GM12874 (cell line): ENCODE measurements at regions not wholly inside any gene's neighbourhood (a gene's known extent, or its start where the extent isn't known, plus 50 kb on each side); places are given as distances from the start of the nearest gene placed in this dataset.

Experiments
- TF ChIP-seq, protein P1 (sequence below): IDR thresholded peaks from 2 replicates; pipeline ENCODE4 v1.5.1; 2011; ENCODE audit warnings: low read depth, mild to moderate bottlenecking, control low read depth, low read length, moderate library complexity; ENCODE audit not compliant: insufficient read depth

- TF ChIP-seq, protein P1, sequence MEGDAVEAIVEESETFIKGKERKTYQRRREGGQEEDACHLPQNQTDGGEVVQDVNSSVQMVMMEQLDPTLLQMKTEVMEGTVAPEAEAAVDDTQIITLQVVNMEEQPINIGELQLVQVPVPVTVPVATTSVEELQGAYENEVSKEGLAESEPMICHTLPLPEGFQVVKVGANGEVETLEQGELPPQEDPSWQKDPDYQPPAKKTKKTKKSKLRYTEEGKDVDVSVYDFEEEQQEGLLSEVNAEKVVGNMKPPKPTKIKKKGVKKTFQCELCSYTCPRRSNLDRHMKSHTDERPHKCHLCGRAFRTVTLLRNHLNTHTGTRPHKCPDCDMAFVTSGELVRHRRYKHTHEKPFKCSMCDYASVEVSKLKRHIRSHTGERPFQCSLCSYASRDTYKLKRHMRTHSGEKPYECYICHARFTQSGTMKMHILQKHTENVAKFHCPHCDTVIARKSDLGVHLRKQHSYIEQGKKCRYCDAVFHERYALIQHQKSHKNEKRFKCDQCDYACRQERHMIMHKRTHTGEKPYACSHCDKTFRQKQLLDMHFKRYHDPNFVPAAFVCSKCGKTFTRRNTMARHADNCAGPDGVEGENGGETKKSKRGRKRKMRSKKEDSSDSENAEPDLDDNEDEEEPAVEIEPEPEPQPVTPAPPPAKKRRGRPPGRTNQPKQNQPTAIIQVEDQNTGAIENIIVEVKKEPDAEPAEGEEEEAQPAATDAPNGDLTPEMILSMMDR, result no peak
These were observed 728.3 kb upstream of the CDH8 start for GRCh38 chr16:62764572-62764971.

- TF ChIP-seq, protein P1, result no peak
These were observed 724.2 kb upstream of the CDH8 start for GRCh38 chr16:62760398-62760797.

DNA sequence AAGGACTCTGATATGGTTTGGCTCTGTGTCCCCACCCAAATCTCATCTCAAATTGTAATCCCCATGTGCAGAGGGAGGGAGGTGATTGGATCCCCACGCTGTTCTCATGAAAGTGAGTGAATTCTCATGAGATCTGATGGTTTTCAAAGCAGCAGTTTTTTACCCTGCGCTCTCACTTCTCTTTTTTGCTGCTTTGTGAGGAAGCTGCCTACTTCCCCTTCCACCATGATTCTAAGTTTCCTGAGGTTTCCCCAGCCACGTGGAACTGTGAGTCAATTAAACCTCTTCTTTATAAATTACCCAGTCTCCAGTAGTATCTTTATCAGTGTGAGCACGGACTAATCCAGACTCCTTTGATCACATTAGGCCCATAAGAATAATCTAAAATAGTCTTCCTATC lies 719.7 kb upstream of the CDH8 start:
- TF ChIP-seq, protein P1, result no peak

DNA sequence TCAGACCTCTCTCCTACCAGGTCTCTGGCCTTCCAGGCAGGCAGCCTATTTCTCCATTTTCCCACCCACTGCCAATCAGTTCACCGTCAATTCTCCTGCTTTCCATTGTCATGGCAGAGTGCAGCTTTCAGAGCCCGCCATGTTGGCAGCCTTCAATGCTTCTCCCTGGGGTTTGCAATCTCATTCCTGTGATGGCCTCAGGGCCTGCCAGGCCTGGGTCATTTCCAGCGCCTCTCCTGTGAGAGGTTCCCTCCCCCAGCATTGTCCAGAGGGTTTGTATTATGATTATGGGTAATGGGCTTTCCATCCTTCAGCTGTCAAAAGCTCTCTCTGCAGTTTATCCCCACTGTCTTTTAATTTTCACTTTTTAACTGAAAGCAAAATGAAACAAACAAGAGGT lies 716.6 kb upstream of the CDH8 start:
- TF ChIP-seq, protein P1, result no peak

GRCh38 chr16:62751218-62751617 lies 715.0 kb upstream of the CDH8 start:
- TF ChIP-seq, protein P1, result no peak

GRCh38 chr16:62741692-62742091 lies 705.5 kb upstream of the CDH8 start:
- TF ChIP-seq, protein P1, result no peak

DNA sequence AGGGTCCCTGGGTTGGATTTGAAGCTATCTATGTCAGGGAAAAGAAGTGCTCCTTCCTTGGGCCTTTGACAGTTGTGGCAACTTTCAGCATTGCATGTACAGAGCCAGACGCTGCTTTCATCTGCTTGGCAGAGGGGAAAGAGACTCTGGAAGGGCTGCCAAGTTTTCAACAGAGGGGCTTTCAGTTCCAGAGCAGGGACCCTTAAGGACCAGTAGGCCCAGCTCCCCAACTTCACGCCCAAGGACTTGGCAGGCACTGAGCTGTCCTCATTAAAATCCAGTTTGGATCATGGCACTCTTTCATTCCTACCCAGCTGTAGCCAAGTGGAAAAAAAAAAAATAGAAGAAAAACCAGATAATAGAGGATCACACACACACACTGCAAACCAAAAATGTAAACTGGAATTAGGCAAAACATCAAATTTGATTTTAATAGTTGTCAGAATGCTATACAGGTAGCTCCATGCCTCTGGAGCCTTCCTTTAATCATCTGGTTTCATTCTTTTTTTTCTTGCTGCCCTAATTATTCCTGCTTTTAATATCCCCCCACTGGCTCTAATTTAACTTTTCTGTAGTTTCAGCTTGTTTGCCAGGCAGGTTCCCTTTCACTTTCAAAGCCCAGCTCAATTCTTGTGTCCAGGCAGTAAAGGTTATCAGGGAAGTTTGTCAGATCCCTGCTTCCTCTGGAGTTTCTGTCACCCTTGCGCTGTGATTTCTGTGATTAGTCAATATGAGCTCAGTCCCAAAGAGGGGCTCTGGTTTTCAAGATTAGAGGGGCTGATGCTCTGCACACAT lies 702.6 kb upstream of the CDH8 start:
- TF ChIP-seq, protein P1, result no peak
